IMR-90 (cell line): ENCODE measurements at regions not wholly inside any gene's neighbourhood (a gene's known extent, or its start where the extent isn't known, plus 50 kb on each side); places are given as distances from the start of the nearest gene placed in this dataset.

ENCODE experiments used
- ATAC-seq: fragments of 200-7000 bp; cut with Tn5 transposase; 2 replicates; pipeline ENCODE4 v1.9.1; 2020; ENCODE audit warnings: low read depth, mild to moderate bottlenecking, moderate library complexity
- BruUV-seq: library from RNA; stranded (reverse); fragments of 400-500 nt; replicated peaks from 2 replicates; lab custom pipeline; 2021; lab: Mats Ljungman, UMichigan
- CTCF ChIA-PET: fragments of 300-600 bp; formaldehyde crosslinking; extraction: SDS; loops from one replicate; lab custom pipeline; 2021; ENCODE audit warnings: antibody characterized with exemption; lab: Yijun Ruan, JAX
- POLR2A ChIA-PET: fragments of 300-600 bp; sonication (Branson Sonifier 250); formaldehyde crosslinking; loops from one replicate; lab custom pipeline; 2022; ENCODE audit warnings: antibody characterized with exemption; ENCODE audit not compliant: unreplicated experiment; lab: Charles Lee
- DNase-seq: peaks from one replicate; pipeline ENCODE4 v3.0.0; 2013
- H2AFZ ChIP-seq: replicated peaks from 2 replicates; pipeline ENCODE3; 2013; ENCODE audit warnings: low read length, mild to moderate bottlenecking; ENCODE audit not compliant: poor library complexity
- H2AK5ac ChIP-seq: 2 replicates; pipeline ENCODE4 v1.6.1; 2013; ENCODE audit warnings: low read depth, low read length, inconsistent platforms
- H2AK9ac ChIP-seq: replicated peaks from 2 replicates; pipeline ENCODE3; 2013; ENCODE audit warnings: mild to moderate bottlenecking, low read depth, low read length, moderate library complexity; ENCODE audit not compliant: poor library complexity
- H2BK120ac ChIP-seq: 2 replicates; pipeline ENCODE4 v1.6.1; 2013; ENCODE audit warnings: low read depth, low read length, inconsistent platforms
- H2BK15ac ChIP-seq: 3 replicates; pipeline ENCODE4 v1.6.1; 2013; ENCODE audit warnings: low read depth, low read length, inconsistent platforms
- H2BK20ac ChIP-seq: 2 replicates; pipeline ENCODE4 v1.6.1; 2013; ENCODE audit warnings: low read depth, mild to moderate bottlenecking, inconsistent platforms, low read length, moderate library complexity
- H2BK5ac ChIP-seq: 2 replicates; pipeline ENCODE4 v1.6.1; 2013; ENCODE audit warnings: mild to moderate bottlenecking, low read depth, low read length, inconsistent platforms; ENCODE audit not compliant: poor library complexity, severe bottlenecking
- H3K14ac ChIP-seq: replicated peaks from 2 replicates; pipeline ENCODE4 v1.6.1; 2013; ENCODE audit warnings: low read depth, low read length, inconsistent platforms
- H3K18ac ChIP-seq: 2 replicates; pipeline ENCODE4 v1.6.1; 2013; ENCODE audit warnings: low read depth, low read length, control low read depth
- H3K23ac ChIP-seq: 2 replicates; pipeline ENCODE4 v1.6.1; 2013; ENCODE audit warnings: low read depth, low read length, inconsistent platforms
- H3K27ac ChIP-seq: 2 replicates; pipeline ENCODE4 v1.5.1; 2013; ENCODE audit warnings: mild to moderate bottlenecking, control low read depth, low read length; ENCODE audit not compliant: insufficient read depth
- H3K27me3 ChIP-seq: 2 replicates; pipeline ENCODE4 v1.6.1; 2013; ENCODE audit warnings: low read length; ENCODE audit not compliant: control insufficient read depth, insufficient read depth
- H3K36me3 ChIP-seq: 2 replicates; pipeline ENCODE4 v1.6.1; 2013; ENCODE audit warnings: low read length, mixed read lengths; ENCODE audit not compliant: control insufficient read depth, insufficient read depth
- H3K4ac ChIP-seq: 2 replicates; pipeline ENCODE4 v1.6.1; 2013; ENCODE audit warnings: low read depth, low read length, inconsistent platforms
- H3K4me1 ChIP-seq: 2 replicates; pipeline ENCODE4 v1.6.1; 2013; ENCODE audit warnings: low read length, mixed read lengths; ENCODE audit not compliant: control insufficient read depth, insufficient read depth
- H3K4me2 ChIP-seq: 2 replicates; pipeline ENCODE4 v1.6.1; 2013; ENCODE audit warnings: low read depth, mild to moderate bottlenecking, control low read depth, low read length, moderate library complexity
- H3K4me3 ChIP-seq: 2 replicates; pipeline ENCODE4 v1.5.1; 2013; ENCODE audit warnings: low read depth, mild to moderate bottlenecking, control low read depth, low read length, moderate library complexity; ENCODE audit not compliant: insufficient read depth
- H3K56ac ChIP-seq: 2 replicates; pipeline ENCODE4 v1.6.1; 2013; ENCODE audit warnings: low read length, inconsistent platforms; ENCODE audit not compliant: insufficient read depth; ENCODE audit errors: extremely low read depth
- H3K79me1 ChIP-seq, 2 experiments: 2 replicates each; pipeline ENCODE4 v1.6.1; 2013; ENCODE audit warnings: low read length in 2 of 2, inconsistent platforms in 1 of 2, low read depth in 1 of 2
- H3K9ac ChIP-seq: 2 replicates; pipeline ENCODE4 v1.6.1; 2013; ENCODE audit warnings: low read depth, low read length, control low read depth
- H3K9me1 ChIP-seq: 2 replicates; pipeline ENCODE4 v1.6.1; 2013; ENCODE audit warnings: low read length, inconsistent platforms; ENCODE audit not compliant: insufficient read depth
- H3K9me3 ChIP-seq: 2 replicates; pipeline ENCODE4 v1.6.1; 2013; ENCODE audit warnings: low read length; ENCODE audit not compliant: control insufficient read depth, insufficient read depth
- H4K20me1 ChIP-seq: 2 replicates; pipeline ENCODE4 v1.6.1; 2013; ENCODE audit warnings: low read length, inconsistent platforms; ENCODE audit not compliant: insufficient read depth
- H4K5ac ChIP-seq: 2 replicates; pipeline ENCODE4 v1.6.1; 2013; ENCODE audit warnings: mild to moderate bottlenecking, low read depth, low read length, control low read depth
- H4K8ac ChIP-seq, 2 experiments: 2 replicates each; pipeline ENCODE4 v1.6.1; 2013; ENCODE audit warnings: low read depth in 2 of 2, low read length in 2 of 2, control low read depth in 1 of 2, inconsistent platforms in 1 of 2
- H4K91ac ChIP-seq: 2 replicates; pipeline ENCODE4 v1.6.1; 2013; ENCODE audit warnings: low read depth, low read length, inconsistent platforms; ENCODE audit not compliant: insufficient read depth
- CHD1 ChIP-seq: IDR thresholded peaks from 2 replicates; pipeline ENCODE4 v1.6.1; 2012; ENCODE audit warnings: low read depth, low read length, improper control_type of control experiment
- MAFK ChIP-seq: IDR thresholded peaks from 2 replicates; pipeline ENCODE4 v1.6.1; 2012; ENCODE audit warnings: low read depth, low read length, improper control_type of control experiment
- MAZ ChIP-seq: IDR thresholded peaks from 2 replicates; pipeline ENCODE4 v1.6.1; 2012; ENCODE audit warnings: low read depth, mild to moderate bottlenecking, low read length, improper control_type of control experiment, moderate library complexity, borderline replicate concordance
- MXI1 ChIP-seq: IDR thresholded peaks from 2 replicates; pipeline ENCODE4 v1.6.1; 2012; ENCODE audit warnings: low read depth, mild to moderate bottlenecking, low read length, moderate library complexity, borderline replicate concordance
- NFE2L2 ChIP-seq: fragments of 150-350 bp; IDR thresholded peaks from 2 replicates; pipeline ENCODE4 v1.6.1; 2016; ENCODE audit warnings: low read depth, mild to moderate bottlenecking, low read length
- POLR2A ChIP-seq: IDR thresholded peaks from 2 replicates; pipeline ENCODE4 v1.6.1; 2012; ENCODE audit warnings: mild to moderate bottlenecking, low read depth, low read length
- RAD21 ChIP-seq: IDR thresholded peaks from 2 replicates; pipeline ENCODE4 v1.6.1; 2012; ENCODE audit warnings: low read length, improper control_type of control experiment
- RFX5 ChIP-seq: IDR thresholded peaks from 2 replicates; pipeline ENCODE4 v1.8.0; 2012; ENCODE audit warnings: low read depth, mild to moderate bottlenecking, low read length, moderate library complexity
- WGBS, 2 experiments: methylation state at CpG; one replicate each; pipeline versions ENCODE4 v1.1.5 to v1.1.7; 2013; ENCODE audit warnings: missing lambda C conversion rate in 2 of 2; ENCODE audit not compliant: insufficient read length in 1 of 2; ENCODE audit errors: extremely low coverage in 2 of 2; 5-methylcytosine and 5-hydroxymethylcytosine counted together
- dilution Hi-C: fragments of 300-500 bp; cut with HindIII; formaldehyde crosslinking; loops from one replicate; pipeline ENCODE4 v1.14.3; 2018; ENCODE audit warnings: low sequenced_read_pairs; ENCODE audit not compliant: unreplicated experiment
- in situ Hi-C: fragments of 300-500 bp; cut with MboI; formaldehyde crosslinking; loops from 3 replicates; pipeline ENCODE4 v1.14.3; 2019; ENCODE audit warnings: low sequenced_read_pairs, inconsistent platforms, mixed read lengths
- intact Hi-C: fragments of 100-400 bp; cut with micrococcal nuclease; formaldehyde crosslinking; loops from 2 replicates; pipeline ENCODE4 v1.10.0; 2022

DNA sequence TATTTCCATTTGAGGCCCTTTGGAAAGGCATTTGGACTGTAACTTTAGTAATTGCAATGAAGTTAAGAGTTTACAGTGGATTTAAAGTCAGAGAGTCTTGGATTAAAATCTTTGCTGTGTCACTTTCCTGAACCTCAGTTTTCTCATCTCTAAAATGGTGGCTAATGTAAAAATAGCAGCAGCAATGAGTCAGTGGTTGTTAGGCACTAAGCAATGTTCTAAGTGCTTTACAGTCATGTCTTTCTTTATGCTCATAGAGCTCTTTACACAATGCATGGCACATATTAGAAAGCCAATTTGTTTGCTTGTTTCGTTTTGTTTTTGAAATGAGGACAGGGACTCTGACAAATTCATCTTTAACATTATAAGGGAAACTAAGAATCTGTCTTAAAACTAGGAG lies 222.7 kb upstream of the DNAJC19 start:
- Histone ChIP-seq H3K18ac (no peak overlapping the region), H4K5ac (no peak overlapping the region), H3K9me1 (no peaks in the 10 kb centered on the region), H2BK120ac (no peak overlapping the region), H3K36me3 (no peaks in the 10 kb centered on the region), H2BK15ac (no peak overlapping the region), H3K27me3 (no peaks in the 10 kb centered on the region), H2AK9ac (no peak overlapping the region), H3K9ac (no peak overlapping the region), H3K79me1 (no peaks in the 10 kb centered on the region), H3K14ac (no peak overlapping the region), H4K8ac (no peak overlapping the region), H4K91ac (no peak overlapping the region), H4K20me1 (no peaks in the 10 kb centered on the region), H3K56ac (no peak overlapping the region), H2AK5ac (no peak overlapping the region), H3K4me2 (no peak overlapping the region), H3K4ac (no peak overlapping the region), H2BK20ac (no peak overlapping the region), H2AFZ (no peak overlapping the region), H3K9me3 (peaks cover 4% of the 10 kb centered on the region; the same call in 1 of the 2 replicates), H2BK5ac (no peak overlapping the region), H3K27ac (no peak overlapping the region), H3K4me1 (no peaks in the 10 kb centered on the region), H3K4me3 (no peak overlapping the region), H3K23ac (no peak overlapping the region)
- intact Hi-C loops = no loop called here
- WGBS, 2 experiments = no CpG with 5 or more reads among the region's 1 CpG
- CTCF ChIA-PET = no interaction called here
- DNase-seq (no peak), ATAC-seq (no peak)
- POLR2A ChIA-PET = no interaction called here
- dilution Hi-C loops = no loop called here
- TF ChIP-seq MAFK = no peak
- no peak for TF ChIP-seq POLR2A
- no peak for TF ChIP-seq MAZ
- TF ChIP-seq CHD1 = no peak
- TF ChIP-seq NFE2L2 = no peak
- TF ChIP-seq RAD21 = no peak
- no peak for TF ChIP-seq RFX5
- TF ChIP-seq MXI1 = no peak
- in situ Hi-C loops = loop anchor here (10.0 to 25.0 kb wide), 2 partner anchors 475 to 1473 kb away; no protein-coding TSS in a partner anchor
- BruUV-seq = no TSS peak
